Midbrain (tissue), 1 donor: ENCODE measurements at regions not wholly inside any gene's neighbourhood (a gene's known extent, or its start where the extent isn't known, plus 50 kb on each side); places are given as distances from the start of the nearest gene placed in this dataset.

Experiments
- DNase-seq: peaks from one replicate; lab custom pipeline; 2025; lab: John Stamatoyannopoulos, UW

DNA sequence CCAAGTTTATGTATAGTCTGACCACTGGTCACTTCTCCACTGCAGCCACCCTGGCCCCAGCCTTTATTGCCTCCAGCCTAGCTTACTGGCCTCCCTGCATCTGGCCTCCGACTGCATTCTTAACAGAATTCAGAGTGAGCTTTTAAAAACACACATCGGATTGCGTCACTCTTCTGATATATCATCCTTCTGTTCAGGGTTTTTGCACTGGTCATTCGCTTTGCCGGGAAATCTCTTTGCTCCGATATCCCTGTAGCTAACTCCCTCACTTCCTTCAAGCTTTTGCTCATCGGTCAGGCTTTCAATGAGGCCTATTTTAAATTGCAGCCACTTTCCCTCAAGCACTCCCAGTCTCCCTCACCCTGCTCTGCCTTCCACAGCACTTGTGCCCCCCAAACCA, 101.6 kb upstream of the DLX2 start:
- no peak for DNase-seq

GRCh38 chr2:172204762-172205161, 102.1 kb upstream of the DLX2 start:
- no peak for DNase-seq

DNA sequence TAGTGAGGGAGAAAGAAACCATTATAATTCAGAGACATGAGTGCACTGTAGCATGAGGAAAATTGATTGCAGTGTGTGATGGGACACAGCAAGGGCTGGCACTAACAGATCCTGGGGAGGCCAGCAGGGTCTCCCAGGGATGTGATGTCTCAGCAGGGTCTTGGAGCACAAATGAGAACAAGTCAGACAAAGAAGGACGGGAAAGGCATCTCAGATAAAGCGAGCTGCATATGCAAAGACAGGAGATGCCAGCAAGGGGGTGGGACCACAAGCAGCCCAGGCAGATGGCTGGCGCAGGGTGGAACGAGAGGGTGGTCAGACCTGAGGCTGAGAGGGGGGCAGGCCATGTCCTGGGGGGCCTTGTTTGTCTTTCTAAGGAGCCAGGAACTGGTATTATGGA, 102.6 kb upstream of the DLX2 start:
- no peak for DNase-seq

DNA sequence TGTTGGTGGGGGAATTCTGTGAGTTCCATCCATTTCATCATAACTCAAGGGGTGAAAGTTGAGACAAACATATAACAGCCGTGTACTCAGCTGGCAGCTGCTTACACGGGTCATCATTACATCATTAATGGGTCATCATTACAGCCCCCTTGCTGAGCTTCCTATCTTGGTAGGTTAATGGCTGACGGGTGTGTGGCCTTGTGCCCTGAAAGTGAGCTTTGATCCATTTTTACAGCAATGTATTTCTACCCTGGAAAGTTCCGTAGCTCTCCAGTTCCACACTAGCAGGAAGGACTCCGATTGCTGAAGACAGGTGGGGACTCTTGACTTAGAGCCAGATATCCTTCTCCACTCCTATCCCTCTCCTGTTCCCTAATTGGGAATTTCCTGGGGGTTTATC, 105.2 kb upstream of the DLX2 start:
- DNase-seq: no peak

- no peak for DNase-seq
Measured at GRCh38 chr2:172208791-172209325, 106.2 kb upstream of the DLX2 start.

- no peak for DNase-seq
Measured at GRCh38 chr2:172210599-172210998, 107.9 kb upstream of the DLX2 start.

DNA sequence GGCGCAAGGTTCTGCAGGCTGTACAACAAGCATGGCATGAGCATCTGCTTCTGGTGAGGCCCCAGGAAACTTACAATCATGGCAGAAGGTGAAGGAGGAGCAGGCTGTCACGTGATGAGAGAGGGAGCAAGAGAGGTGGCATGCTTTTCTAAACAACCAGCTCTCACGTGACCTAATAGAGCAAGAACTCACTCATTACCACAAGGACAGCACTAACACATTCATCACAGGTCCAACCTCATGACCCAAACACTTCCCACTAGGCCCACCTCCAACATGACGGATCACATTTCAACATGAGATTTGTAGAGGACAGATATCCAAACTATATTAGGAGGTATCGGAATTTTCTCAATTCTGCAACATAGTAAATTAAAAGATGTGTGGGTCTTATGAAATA, 108.8 kb upstream of the DLX2 start:
- no peak for DNase-seq

DNA sequence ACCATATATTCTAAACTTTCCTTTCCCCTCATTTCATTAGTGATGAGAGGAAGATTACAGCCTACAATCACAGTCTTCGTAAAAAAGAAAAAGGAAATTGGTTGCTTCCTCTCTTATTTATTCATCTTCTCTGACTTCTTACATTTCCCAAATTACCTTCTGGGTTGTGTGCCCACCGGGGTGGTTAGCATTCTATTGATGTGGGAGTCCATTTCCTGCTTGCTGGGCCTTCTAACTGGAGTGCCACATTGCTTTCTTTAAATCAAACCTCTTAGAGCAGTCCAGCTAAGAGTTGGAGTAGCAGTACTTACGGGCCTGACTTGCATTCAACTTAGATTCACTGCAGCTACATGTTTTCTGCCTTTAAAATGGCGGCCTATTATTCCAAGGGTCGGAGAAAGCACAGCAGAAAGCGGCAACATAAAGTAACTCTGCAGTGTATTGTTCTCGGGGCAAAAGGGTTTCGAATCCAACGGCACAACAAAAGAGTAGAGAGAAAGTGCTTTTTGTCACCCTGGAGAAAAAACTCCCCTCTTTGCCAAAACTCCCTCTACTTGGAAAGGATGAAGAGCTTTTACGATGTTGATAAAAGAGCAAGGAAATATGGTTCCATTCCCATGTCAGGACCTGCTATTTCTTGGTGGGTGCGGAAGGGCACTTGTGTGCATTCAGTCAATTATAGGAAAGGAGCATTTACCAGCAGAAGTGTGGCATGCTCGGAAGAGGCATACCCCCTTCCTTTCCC, 110.6 kb upstream of the DLX2 start:
- no peak for DNase-seq

GRCh38 chr2:172214252-172214651, 111.6 kb upstream of the DLX2 start:
- DNase-seq: no peak

DNA sequence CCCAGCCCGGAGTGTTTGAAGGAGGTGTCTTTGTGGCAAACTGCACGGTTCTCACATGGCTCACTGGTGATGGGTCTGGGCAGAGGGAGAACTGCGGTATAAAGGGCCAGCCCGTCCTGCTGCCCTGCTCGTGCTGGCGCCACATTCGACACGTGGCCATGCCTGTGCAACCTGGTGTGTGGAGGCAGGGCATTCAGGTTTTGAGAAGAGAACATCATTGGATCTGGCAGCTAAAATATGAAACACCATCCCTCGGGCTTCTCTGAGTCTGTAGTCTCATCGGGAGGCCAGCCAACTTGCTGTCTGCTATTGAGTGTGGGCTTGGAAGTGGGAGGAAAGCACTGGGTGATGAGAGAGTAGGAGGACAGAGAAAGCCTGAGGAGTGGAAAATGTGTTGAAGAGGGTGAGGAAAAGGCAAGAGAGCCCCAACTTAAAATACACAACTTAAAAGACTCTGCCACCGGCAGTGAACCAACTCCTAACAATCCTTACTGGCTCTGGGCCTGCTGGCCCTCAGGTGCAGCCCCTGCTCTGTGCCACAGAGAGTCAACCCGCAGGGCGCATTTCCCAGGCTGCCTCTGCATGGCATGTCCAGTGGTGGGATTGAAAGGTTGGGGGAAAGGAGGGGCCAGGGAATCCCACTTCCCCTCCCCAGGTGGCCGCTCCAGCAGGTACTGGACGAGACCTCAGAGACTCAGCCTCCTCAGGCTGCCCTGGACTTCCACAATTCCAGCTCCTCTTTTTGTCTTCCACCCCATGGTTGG, 112.7 kb upstream of the DLX2 start:
- DNase-seq: no peak

GRCh38 chr2:172215936-172216335, 113.2 kb upstream of the DLX2 start:
- no peak for DNase-seq

DNA sequence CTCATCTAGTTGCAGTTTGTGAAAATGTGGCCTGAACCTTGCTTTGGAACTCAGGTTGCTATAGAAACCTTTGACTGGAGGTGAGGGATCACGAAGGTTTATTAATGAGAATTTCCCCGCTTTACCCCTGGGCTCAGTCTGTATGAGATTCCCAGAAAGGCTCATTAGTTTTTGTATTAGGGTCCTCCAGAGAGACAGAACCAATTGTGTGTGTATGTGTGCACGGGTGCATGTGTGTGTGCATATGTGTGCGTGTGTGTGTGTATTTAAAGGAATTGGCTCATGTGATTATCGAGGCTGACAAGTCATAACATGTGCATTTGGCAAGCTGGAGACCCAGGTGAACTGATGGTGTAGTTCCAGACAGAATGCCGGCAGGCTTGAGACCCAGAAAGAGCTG, 113.8 kb upstream of the DLX2 start:
- no peak for DNase-seq

- no peak for DNase-seq
Measured at GRCh38 chr2:172219201-172219600, 116.5 kb upstream of the DLX2 start.

DNA sequence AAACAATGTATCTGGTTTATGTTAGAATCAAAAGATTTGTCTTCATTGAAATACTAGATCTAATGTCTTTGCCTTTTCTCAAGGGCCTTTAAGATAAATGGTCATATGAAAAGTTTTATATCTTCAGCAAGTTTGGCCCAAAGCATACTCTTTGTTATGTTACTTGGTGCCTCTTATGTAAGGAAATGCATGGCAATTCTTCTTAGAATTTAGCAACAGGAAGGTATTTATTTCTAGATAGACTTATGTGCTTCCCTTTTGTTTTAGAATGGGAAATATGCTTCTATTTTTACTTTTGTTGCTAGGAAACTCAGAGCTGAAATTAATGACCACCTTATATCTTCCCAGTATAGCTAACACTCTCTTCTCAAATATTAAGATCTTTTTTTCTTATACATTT, 117.4 kb upstream of the DLX2 start:
- no peak for DNase-seq

DNA sequence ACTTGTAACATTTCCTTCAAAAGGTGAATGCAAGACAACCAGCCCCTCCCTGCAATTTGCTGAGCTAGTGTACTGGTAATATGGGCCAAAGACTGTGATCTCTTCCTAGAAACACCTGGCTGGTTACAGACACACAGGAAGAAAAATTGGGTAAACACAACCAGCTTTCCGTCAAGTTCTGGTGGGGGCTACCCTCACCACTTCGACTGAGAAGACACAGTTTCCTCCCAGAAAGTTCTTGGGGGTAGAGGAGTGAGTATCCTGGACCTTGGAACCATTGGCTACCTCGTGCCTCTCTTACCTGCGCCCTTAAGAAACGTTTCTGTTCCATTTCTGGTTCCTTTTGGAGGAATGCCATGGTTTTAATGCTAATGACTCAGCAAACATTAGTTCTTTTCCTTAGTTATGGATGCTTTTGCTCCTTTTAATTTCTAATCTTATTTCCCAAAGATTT, 120.9 kb upstream of the DLX2 start:
- no peak for DNase-seq

DNA sequence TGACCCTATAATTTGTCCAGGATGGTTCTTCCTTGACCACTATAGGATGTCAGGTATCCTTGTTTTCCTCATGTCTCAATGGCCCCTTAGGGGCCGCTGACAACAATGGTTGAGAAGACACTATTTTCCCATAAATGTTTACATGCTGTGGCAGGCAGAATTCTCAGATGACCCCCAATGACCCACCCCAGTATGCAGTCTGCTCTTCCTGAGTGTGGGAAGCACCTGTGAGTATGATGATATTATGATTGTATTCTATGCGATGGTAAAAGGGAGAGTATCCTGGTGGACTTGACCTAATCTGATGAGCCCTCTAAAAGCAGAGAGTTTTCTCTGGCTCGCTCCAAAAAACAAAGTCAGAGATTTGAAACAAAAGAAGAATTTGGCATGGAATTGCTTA, 123.1 kb upstream of the DLX2 start:
- DNase-seq: no peak

GRCh38 chr2:172226244-172227061, 123.8 kb upstream of the DLX2 start:
- DNase-seq: no peak

DNA sequence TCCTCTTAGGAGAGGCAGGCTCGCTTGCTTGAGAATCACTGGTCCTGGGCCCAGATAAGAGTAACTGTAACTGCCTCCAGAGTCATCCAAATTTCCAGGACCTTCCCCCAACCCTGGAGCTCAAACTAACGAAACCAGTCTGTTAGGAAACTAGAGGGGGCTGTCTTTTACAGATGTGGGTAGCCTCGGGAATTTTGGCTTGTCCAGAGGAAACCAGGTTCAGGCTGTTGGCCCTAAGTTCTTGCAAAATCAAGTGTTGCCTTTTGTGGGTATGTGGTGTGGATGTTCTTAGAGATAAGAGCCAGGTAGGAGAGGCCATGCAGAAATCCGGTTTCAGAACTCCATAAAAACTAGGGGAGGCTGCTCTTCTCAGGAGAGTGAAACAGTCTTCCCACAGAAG, 125.0 kb upstream of the DLX2 start:
- no peak for DNase-seq

DNA sequence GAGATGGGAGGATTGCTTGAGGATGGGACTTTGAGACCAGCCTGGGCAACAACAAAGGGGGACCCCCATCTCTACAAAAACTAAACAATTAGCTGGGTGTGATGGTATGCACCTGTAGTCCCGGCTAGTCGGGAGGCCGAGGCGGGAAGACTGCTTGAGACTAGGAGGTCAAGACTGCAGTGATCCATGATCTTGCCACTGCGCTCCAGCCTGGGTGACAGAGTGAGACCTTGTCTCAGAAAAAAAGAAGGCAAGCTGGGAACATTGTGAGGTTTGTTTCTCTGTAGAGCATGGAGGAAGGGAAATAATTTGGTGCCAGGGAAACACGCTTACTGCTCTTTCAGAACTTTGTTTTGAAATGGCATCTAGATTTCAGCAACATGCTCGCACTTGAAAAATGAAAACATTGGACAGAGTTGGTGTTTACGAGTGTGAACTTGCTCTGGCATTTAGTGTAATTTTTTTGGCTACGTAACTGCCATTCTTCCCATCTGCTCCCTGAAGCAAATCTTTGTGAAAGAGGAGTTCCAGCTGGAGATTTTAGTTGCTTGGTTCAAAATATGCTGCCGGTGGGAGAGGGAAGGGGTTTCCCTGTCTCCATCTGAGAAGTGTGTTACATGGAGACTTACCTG, 125.6 kb upstream of the DLX2 start:
- DNase-seq: no peak

GRCh38 chr2:172229125-172229524, 126.4 kb upstream of the DLX2 start:
- DNase-seq: no peak

DNA sequence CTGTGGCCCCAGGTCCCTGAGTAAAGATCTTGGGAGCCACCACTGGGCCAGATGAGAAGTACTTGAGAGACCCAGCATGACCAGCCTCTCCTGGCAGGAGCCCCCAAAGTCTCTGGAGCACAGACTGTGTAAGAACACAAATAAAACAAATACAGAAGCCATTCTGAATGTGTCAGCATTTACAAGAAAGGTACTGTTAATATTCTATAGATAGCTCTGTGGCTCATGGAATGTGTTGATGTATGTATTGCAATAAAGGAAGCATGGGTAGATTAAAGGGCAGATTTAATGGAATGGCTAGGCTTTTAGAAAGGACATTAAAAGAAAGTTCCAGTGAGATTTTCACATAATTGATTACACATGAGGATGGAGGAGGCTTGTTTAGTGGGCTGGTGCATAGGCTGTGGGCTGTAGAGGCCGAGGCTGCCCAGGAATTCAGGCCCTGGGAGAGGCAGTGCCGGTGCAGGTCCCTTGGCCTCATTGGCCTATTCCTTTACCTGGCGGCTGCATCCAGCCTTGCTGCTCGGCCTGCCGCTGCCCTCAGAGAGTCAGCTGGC, 127.7 kb upstream of the DLX2 start:
- DNase-seq: no peak
